Raji (cell line): ENCODE measurements at regions not wholly inside any gene's neighbourhood (a gene's known extent, or its start where the extent isn't known, plus 50 kb on each side); places are given as distances from the start of the nearest gene placed in this dataset.

ENCODE experiments used
- POLR2A ChIP-seq: IDR thresholded peaks from 2 replicates; pipeline ENCODE4 v1.6.1; 2011; ENCODE audit warnings: low read depth, low read length, control low read depth; ENCODE audit not compliant: insufficient read depth

DNA sequence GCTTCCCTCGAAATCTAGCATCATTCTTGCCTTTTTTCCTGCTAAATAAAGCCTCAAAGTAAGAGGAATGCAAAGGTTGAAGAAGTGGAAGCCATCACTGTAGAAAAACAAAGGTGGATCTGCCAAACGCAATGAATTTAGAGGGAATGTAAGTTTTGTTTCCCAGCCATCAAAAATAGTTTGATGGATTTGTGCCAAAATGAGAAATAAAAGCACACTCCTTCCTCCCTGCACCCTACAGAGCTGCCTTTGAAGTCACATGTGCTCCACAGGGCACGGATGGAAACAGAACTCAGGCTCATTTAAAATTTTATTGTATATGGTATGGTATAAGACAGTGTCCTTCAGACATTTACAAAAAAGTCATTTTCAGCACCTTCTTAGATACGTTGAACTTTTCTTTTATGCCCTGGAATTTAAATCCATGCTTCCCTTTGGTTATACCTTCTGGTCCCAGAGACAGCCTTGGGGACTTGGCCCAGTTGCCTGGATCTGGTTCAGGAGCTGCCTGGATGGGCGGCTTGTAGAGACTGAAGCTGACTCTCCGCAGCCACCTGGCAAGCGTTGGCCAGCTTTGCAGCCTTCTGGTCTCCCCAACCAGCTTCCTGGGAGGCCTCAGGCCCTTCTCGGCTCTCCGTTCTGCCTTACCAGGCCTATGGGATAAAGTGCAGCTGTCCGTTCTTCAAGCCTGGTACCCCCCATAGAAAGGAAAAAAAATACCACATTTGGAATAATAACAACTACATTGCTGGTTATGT is 228.5 kb upstream of the NEBL start:
- TF ChIP-seq POLR2A, result no peak

DNA sequence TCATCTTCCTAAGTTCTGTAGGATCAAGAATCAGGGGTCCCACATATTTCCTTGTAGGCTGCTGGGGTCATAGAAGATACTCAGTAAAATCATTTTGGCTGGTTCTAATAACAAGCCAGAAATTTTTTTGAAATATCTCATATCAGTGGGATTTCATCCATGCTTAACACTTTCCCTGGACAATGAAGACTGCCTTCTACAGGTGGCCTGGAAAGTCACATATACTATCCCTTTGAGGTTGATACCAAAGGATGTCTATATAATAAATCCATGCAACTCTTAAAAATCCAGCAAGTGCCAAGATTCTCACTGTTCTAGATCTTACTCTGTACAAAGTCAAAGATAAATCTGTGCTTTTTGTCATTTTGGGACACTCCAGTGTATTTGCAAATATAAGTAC is 225.8 kb upstream of the NEBL start:
- no peak for TF ChIP-seq POLR2A

DNA sequence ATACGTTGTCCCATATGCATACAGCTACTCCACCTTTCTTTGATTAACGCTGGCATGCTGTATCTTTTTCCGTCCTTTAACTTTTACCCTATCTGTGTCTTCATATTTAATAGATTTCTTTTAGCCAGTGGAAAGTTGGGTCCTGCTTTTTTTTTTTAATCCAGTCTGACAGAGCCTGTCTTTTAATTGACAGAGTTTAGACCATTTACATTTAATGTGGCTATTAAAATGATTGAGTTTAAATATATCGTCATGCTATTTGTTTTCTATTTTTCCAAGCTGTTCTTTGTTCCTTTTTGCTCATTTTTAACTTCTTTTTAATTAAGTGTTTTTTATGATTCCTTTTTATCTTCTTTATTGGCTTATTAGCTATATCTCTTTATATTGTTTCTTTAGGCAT is 217.6 kb upstream of the NEBL start:
- no peak for TF ChIP-seq POLR2A

DNA sequence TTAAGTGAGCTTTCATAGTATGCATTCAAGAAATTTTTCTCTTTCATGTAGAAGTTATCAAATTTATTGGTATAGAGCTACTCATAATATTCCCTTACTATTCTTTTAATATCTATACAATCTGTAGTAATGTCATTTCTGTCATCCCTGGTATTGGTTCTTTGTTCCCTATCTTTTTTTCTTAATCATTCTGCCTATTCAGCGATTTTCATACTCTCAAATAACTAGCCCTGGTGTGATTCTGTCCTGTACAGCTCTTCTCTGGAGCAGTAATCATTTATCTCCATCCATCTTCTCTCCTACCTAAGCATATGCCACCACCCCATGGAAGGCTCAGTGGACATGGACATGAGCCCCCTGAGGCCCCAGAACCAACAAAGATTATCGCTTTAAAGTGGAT is 213.2 kb upstream of the NEBL start:
- no peak for TF ChIP-seq POLR2A

GRCh38 chr10:21100871-21101514 is 203.9 kb upstream of the NEBL start:
- no peak for TF ChIP-seq POLR2A

DNA sequence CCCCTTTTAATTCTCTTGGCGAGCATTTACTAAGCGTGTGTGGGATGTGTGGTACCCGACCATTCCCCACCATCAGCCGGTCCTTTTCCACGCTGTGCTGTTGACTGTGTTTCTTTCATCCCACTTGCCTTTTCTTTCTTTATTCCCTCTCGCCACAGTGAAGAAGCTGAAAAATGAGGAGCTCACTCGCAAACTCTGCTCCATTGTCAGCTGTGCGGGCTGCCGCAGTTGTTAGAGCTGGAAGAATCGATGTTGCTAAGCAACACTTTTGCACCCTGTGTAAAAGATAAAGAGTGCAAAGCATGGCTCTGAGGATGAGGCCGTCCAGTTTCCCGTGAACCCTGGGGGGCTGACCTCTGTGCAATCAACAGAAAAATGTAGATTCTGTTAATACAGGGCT is 203.1 kb upstream of the NEBL start:
- no peak for TF ChIP-seq POLR2A

DNA sequence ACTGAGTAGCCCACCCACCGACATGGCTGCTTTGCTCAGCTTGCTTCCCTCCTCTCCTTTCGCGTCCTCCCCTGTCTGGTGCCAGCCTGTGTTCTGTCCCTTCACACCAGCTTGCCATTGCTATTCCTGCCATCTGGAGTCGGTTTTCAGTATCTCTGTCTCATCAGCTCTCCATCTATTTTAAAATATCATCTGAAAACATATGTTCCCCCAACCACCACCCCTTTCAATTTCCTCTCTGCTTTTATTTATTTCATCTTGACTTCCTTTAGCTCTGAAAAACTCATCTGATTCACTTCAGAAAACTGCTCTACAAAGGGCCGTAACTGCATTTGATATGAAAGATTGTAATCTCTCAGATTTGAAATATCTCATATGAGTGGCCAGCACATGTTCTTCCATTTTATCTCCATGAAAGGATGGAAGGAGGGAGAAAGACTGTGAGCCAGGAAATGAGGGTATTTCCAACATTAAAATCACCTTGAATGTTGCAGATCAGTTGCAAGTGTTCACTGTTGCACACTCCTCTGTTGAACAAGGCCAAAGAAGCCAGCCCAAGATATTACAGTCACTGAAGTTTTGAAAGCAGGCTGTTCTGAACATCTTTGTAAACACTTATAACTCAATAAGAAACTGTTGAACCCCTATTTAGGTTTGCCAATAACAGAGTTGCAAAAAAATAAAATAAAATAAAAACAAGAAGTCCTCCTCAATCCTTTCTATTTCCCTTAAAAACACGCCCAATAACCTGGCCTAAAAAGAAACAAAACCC is 202.4 kb upstream of the NEBL start:
- TF ChIP-seq POLR2A, result no peak

GRCh38 chr10:21097926-21098355 is 200.8 kb upstream of the NEBL start:
- TF ChIP-seq POLR2A, result no peak

DNA sequence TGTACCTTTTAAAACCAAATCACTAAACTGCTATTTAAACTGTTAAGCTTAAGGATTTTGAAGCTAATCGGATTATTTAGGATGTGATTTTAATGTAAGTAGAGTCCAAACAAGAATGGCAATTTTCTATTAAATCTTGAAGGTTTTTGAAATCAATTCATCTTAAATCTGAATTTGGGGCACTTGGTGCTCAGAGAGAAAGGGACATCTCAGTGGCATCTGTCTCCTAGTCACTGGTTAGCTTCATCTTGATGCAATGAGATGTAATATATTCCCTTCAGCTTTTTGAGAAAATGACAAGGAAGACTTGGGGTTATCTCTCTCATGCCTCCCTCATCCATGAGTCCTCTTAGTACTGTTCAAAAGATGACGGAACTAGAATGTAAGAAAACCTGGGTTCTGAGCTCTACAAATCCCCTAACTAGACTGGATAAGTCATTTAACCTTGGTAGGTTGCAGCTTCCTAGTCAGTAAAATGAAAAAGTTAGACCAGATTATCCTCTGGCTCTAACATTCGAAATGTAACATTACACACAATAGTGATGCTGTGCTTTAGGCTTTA is 198.5 kb upstream of the NEBL start:
- no peak for TF ChIP-seq POLR2A

- TF ChIP-seq POLR2A, result no peak
These were observed 198.0 kb upstream of the NEBL start for GRCh38 chr10:21095073-21095472.

- no peak for TF ChIP-seq POLR2A
These were observed 195.8 kb upstream of the NEBL start for GRCh38 chr10:21092683-21093524.

GRCh38 chr10:21090609-21091082 is 193.5 kb upstream of the NEBL start:
- no peak for TF ChIP-seq POLR2A

- TF ChIP-seq POLR2A, result no peak
These were observed 190.4 kb upstream of the NEBL start for GRCh38 chr10:21087476-21087875.

- TF ChIP-seq POLR2A, result no peak
These were observed 187.6 kb upstream of the NEBL start for GRCh38 chr10:21084700-21085099.

DNA sequence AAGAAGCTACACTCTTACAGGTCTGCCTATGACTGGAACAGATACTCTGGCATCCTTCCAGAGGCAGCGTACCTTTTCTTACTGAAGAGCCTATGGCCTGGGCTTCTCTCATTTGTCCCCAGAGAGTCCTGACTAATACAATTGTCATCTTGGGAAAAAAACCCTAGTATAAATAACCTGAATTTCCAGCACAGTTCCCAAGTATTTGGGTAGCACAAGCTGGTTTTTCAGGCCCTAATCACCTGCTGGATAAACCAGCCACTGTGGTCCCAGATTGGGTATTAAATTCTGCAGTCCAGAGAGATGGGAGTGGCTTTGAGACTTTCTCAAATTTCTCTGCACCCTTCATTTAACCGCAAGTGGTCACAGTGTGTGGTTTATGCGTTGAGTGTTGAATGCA is 186.8 kb upstream of the NEBL start:
- TF ChIP-seq POLR2A, result no peak
